Peyer's patch (tissue), 4 donors: ENCODE measurements at regions not wholly inside any gene's neighbourhood (a gene's known extent, or its start where the extent isn't known, plus 50 kb on each side); places are given as distances from the start of the nearest gene placed in this dataset.

Experiments used
- CTCF ChIP-seq, 6 experiments: fragments of 450-650 bp in 4 of 6; fragments of 200-600 bp in 2 of 6; sonication (generic) in 1 of 6; IDR thresholded peaks; one replicate each; pipeline ENCODE4 v1.5.1; 2017 to 2019; ENCODE audit warnings: antibody characterized with exemption in 6 of 6, mild to moderate bottlenecking in 3 of 6, moderate library complexity in 1 of 6
- POLR2A ChIP-seq, 2 donors: fragments of 450-650 bp; IDR thresholded peaks; one replicate each; pipeline ENCODE4 v1.5.1; 2017; ENCODE audit warnings: antibody characterized with exemption in 2 of 2, mild to moderate bottlenecking in 2 of 2, moderate library complexity in 2 of 2

GRCh38 chr1:218064426-218064825, 220.7 kb upstream of the RRP15 start:
- TF ChIP-seq CTCF (IDR thresholded peaks at IDR 0.05), result no peak
- no peak for TF ChIP-seq POLR2A (IDR thresholded peaks at IDR 0.05)
